ENCODE measurements at regions not wholly inside any gene's neighbourhood (a gene's known extent, or its start where the extent isn't known, plus 50 kb on each side); places are given as distances from the start of the nearest gene placed in this dataset.
A peak's percentile ranks its signal among the peaks of the same experiment; 100 is the strongest.

DNA sequence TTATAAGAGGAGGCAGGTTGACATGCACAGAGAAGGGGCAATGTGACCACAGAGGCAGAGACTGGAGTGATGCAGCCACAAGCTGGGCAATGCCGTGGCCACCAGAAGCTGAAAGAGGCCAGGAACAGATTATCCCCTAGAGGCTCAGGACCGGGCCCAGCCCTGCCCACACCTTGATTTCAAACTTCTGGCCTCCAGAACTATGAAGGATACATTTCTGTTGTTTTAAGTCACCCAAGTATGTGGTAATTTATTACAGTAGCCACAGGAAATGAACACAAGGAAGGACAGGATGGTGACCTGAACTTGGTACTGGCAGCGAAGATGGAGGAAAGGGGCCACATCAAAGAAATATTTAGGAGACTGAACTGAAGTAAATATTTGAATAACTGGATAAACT is 66.8 kb upstream of the RIOK3 start:
- peak; percentile 64 for DNase-seq (ENCODE audit: low spot score)

GRCh38 chr18:23387265-23387664 is 65.8 kb upstream of the RIOK3 start:
- DNase-seq (ENCODE audit: low spot score), result no peak

GRCh38 chr18:23388357-23388756 is 64.7 kb upstream of the RIOK3 start:
- no peak for DNase-seq (ENCODE audit: low spot score)

DNA sequence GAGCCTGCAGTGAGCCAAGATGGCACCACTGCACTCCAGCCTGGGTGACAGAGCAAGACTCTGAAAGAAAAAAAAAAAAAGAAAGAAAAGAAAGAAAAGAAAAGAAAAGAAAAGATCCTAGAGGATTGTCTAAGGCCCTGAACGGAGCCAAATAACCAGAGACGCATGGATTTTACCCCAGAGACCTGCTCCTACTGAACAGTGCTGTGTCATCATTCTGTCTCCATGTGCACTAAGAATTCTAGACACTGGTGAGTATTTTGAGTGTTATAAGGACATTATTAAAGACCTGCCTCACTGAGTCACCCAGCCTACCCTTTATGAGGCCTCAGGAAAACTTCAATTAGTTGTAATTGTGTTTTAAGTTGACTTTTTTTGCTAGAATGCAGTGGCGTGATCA is 61.9 kb upstream of the RIOK3 start:
- no peak for DNase-seq (ENCODE audit: low spot score)

DNA sequence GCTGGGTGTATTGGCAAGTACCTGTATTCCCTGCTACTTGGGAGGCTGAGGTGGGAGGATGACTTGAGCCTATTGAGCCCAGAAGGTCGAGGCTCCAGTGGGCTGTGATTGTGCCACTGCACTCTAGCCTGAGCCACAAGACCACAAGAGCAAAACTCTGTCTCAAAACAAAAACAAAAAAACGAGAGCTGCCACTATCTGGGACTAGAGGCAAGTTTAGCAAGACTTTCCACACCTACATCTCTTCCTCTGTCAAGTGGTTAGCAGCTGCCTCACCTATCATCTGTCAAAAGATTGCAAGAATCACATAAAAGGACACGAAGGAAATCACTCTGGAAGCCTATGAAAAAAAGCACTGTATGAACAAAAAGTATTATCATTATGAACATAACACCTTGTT is 55.2 kb upstream of the RIOK3 start:
- DNase-seq (ENCODE audit: low spot score), result no peak

DNA sequence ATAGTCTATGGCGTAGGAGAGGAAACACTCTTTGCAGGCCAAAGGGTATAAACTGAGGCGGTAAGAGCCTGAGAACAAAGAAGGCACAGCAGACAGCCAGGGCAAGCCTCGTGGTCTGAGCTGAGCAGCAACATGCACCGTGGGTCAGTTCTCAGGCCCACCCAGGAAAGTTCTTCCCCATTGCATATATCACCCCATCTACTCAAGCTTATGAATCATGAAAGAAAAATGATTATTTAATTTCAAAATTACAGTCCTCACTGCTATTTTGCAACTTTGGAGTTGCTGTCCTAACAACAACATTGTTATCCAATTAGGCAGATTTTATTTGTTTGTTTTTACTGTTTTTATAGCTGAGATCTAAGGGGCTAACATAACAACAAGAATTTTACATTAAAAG is 54.7 kb upstream of the RIOK3 start:
- DNase-seq (ENCODE audit: low spot score), result no peak

DNA sequence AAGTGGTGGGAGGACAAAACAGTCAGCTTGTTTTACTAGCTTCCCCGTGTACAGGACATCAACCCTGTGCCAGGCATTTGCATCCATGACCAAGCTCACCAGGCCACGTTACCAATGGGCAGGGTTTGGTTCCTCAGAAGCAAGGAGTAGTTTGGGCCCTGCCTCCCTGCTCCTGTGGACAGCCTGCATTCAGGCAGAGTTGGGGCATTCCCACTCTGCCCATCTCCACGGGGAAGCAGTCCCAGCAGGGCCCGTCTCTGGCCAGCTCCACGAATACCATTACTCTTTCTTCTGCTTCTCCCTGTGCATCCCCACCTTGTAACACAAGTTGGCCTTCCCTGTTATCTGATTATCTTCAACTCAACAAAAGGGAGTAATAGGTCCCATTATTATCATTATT is 54.0 kb upstream of the RIOK3 start:
- DNase-seq (ENCODE audit: low spot score), result no peak

- DNase-seq (ENCODE audit: low spot score), result no peak
These were observed 52.2 kb upstream of the RIOK3 start for GRCh38 chr18:23400918-23401317.

GRCh38 chr18:23401400-23402347 is 51.4 kb upstream of the RIOK3 start:
- DNase-seq (ENCODE audit: low spot score), result peak; percentile 92

Measured in A172 (cell line).